Ramos (cell line): ENCODE measurements at regions not wholly inside any gene's neighbourhood (a gene's known extent, or its start where the extent isn't known, plus 50 kb on each side); places are given as distances from the start of the nearest gene placed in this dataset.

Experiments
- in situ Hi-C: fragments of 300-500 bp; cut with MboI; formaldehyde crosslinking; loops from one replicate; pipeline ENCODE4 v1.14.3; 2022; ENCODE audit warnings: low sequenced_read_pairs; ENCODE audit not compliant: unreplicated experiment

DNA sequence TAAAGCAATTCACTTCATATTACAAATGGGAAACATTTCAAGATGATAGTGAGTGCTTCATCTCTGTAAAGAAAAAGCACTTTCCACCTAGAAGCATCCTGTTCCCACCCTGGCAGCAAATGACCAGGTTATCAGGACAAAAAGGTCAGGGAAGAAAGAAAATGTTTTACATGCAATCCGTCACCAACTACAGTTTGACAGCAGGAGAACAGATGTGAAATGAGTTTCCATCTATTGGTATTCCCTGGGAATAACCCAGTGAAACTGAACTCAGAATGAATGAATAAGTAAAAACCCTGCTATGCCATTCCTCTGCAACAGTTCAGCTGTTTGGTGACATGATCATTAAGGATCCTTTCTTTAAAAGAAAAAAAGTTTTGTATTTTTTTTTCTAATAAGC is 67.6 kb downstream of the HTR1A start:
- in situ Hi-C loops, result no loop called here

DNA sequence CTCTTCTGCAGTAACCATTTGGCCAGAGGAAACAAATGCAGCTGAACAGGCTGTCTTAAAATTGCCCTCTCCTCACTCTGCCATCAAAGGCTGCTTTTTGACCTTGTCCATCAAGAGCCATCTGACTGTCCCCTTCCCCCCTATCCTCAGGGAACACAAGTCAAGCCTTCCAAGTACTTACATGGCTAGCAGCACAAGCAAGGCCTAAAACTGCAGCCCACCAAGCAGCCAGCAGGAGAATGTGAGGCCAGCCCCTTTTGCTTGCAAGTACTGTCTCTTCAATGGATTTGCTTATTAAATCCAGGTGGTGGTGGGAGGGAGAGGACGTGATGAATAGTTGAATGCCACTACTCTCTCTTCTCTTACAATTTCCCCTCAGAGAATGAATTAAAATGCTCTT is 83.5 kb downstream of the HTR1A start:
- in situ Hi-C loops, result no loop called here

DNA sequence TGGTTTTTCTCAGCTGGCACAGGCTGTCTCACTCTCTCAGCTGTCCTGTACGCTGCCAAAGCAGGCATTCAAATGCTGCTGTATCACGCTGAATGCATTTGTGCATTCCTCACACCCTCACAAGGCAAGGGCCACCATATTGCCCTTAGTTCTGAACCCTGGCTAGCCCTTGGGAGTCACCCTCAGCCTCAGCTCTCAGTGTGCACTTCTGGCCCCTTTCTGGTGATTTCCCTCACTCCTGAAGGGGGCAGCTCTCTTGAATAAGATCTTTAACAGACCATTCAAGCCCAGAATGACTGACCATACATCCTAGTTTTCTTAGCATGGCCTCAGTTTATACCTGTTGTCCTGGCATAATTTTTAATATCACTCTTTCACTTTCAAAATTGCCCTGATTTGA is 84.3 kb downstream of the HTR1A start:
- in situ Hi-C loops, result no loop called here

DNA sequence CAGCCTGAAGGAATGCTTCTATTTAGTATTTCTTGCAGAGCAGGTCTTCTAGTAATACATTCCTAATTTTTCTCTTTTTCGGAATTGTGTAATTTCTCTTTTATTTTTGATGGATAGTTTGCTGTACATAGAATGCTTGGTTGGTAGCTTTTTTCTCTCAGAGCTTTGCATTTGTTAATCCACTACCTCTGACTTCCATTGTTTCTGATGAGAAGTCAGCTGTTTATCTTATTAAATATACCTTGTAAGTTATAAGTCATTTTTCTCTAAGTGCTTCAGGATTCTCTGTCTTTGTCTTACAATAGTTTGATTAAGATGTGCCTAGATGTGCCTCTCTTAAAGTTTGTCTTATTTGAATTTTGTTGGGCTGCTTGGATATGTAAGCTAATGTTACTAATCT is 101.9 kb downstream of the HTR1A start:
- in situ Hi-C loops, result no loop called here

DNA sequence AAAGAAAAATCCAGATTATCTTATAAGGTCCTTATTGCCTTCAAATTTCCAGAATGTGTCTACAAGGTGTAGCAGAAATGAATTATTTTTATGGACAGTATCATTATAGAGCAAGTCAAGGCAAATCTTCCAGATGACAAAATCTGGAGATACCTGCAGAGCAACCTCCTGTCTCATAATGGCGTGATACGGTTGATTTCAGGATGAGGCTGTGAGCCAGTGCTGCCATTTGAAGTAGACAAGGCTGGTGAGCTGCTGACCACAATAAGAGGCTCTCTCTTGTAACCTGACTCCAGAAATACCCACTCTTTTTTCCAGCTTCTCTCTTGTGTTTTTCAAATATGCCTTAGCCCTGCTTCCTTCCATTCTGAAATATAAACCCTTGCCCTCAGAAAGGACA is 108.2 kb downstream of the HTR1A start:
- in situ Hi-C loops, result no loop called here

DNA sequence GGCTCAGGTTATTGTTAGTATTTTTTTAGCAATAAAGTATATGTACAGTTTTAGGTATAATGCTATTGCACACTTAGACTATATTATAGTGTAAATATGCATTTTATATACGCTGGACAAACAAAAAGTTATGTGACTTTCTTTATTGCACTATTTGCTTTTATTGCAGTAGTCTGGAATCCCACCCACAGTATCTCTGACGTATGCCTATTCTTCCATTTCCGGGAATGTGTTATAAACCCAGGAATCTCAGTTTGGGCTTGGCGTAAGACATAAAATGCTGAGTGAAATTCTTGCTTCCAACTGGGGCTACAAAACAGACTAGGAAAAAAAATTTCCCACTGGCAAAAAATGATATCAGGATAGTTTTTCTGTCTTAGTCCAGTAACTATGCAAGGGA is 119.1 kb downstream of the HTR1A start:
- in situ Hi-C loops, result no loop called here

DNA sequence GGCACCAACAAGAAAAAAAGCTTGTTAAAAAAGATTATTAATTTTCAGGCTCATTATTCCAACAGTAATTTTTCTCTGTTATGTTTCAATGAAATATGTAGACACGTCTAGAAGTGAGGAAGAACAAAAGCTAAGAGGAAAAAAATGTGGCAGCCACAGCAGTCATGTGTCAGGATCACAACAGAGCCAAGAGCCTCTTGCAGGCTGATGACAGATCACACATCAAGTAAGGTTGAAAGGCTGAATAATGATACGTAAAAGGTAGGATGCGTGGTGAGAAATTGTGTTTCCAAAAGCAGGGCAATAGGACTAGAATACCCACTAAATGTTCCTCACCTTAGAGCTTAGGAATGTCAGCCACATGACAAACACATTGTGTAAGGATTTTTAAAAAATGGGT is 124.8 kb downstream of the HTR1A start:
- in situ Hi-C loops, result no loop called here

DNA sequence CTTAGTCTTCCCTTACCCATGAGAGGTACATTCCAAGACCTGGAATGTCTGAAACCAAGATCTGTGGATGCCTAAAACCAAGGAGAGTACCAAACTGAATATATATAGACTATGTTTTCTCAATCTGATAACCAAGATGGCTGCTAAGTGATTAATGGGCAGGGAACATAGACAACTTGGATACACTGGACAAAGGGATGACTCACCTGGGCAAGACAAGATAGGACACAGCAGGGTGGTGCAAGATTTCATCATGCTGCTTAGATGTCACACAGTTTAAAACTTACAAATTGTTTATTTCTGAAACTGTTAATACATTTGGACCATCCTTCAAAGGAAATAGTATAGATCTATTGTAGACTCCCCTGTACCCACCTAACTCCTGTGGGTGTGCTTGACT is 130.9 kb downstream of the HTR1A start:
- in situ Hi-C loops, result no loop called here

DNA sequence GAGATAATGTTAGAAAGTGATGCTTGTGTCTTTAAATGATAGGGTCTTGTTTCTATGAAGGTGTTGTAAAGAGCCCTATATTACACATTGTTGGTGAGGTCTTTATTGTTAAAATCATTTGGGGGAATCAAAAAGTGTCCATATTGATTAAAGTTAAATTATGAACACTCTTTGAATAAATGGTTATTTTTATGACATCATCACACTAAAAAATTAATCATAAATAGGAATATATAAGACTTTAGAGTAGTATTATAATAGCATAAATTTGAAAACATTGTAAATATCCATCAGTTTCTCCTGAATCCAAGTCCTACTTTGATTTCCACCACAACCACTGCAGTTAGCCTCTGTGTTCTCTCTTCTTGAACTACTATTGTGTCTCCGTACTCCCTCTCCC is 136.3 kb downstream of the HTR1A start:
- in situ Hi-C loops, result no loop called here

DNA sequence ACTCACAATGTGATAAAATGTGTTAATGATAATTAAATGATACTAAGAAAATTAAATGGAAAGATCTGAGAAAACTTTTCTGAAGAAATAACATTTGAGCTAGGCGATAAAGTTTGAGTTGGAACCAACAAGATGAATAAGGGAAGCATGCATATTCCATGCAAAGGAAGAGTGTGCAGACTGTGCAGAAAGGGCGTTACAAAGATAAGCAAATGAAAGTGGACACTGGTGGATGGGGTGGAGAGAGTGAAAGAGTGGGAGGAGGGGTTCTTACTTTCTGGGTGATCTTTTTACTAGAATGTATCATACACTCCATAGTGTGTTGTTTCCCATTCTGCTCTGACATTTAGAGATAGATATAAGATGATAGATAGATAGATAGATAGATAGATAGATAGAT is 138.7 kb downstream of the HTR1A start:
- in situ Hi-C loops, result no loop called here

DNA sequence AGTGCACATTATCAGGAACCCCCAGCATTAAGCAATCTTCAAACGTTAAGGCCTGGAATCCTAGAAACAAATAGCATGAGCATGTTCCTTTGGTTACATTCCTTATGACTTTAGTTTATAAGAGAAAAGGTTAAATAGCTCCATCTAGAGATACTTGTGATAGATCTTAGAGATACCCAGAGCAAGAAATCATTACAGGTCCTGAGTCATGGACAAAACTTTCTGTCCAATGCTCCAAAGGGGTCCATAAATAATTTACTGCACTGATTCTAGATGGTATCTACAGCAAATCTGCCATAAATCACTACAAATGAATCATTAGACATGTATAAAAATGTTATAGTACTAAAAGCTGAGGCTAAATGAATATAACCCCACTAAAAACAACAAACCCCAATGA is 139.6 kb downstream of the HTR1A start:
- in situ Hi-C loops, result no loop called here

DNA sequence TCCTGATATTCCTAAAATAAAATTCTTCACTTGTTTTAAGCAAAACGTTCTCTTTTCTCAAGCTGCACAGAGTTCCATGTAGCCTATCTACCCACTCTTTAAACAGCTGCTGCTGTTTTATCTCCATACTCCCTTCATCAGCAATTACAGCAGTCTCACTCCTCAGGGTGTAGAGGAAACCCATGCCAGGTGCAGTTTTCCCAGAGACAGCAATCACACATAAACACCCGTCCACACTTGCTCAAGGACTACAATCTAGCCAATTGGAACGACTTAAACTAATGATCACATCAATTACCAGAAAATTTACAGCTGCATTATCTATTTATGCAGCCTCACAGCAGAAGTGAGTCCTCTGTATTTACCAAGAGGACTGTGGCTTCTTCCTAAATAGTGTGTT is 141.7 kb downstream of the HTR1A start:
- in situ Hi-C loops, result no loop called here

DNA sequence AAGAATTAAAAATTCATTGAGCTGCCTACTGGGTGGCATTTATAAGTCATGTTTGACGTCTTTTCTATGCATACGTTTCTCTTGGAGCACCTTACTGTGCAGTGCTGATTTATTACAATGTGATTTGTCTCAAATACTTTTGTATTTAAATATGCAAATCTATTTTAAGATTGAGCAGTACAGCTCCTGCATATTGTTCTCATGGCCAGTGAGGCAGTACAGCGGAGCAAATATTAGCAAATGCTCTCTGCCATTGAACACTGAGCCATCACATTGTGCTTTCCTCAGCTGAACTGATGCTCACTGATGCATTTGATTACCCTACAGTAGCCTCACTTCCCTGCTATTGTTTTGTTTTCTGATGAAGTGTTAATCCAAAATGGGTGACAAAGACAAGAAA is 149.6 kb downstream of the HTR1A start:
- in situ Hi-C loops, result no loop called here

DNA sequence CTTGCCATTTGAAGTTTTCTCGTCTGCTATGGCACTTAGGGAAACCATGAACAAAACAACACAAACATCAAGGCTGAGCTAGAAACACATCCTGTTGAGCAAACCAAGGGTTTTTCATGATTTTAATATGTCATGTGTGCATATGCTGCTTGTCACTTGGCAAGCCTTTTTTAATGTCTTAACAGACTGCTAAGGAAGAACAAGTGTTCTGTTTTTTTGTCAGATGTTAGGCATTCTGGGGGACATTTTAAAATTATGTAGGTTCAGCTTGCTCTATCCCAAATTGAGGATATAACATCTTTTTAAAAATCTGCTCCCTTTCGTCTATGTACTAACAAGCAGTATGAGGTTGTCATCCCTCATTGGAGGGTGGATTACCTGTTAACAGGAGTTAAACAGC is 150.3 kb downstream of the HTR1A start:
- in situ Hi-C loops, result no loop called here

DNA sequence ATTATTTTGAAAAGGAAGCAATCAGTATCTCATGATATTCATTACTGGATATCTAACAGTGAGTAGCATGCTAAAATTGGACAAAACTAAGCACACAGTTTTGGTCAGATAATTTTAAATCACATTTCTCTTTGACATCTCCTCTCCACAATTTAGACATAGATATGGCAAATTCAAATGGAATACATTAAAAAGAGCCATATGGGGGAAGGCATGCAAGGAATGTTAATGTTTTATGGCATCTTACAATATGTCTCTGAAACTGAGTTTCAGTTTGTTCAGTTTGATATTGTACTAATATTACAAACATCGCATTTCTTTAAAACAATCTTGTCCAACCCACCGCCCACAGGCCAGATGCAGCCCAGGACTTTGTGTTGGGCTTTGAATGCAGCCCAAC is 151.0 kb downstream of the HTR1A start:
- in situ Hi-C loops, result no loop called here

DNA sequence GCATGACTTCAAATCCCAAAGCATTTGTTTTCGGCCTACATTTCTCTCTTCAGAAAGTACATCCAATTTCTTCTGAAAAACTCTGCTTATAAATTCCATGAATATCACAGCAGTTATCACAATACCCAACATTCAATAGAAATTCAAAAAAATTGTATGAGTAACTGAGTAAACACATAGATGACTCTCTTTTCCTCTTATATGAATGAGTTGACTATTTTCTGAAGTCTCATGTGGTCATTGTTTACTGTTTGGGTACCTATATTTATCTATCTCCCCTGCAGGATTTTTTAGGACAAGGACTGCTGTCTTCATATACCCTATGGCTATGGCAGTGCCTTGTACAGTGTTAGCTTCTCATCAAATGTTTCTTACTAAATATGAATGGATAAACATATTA is 157.1 kb downstream of the HTR1A start:
- in situ Hi-C loops, result no loop called here

DNA sequence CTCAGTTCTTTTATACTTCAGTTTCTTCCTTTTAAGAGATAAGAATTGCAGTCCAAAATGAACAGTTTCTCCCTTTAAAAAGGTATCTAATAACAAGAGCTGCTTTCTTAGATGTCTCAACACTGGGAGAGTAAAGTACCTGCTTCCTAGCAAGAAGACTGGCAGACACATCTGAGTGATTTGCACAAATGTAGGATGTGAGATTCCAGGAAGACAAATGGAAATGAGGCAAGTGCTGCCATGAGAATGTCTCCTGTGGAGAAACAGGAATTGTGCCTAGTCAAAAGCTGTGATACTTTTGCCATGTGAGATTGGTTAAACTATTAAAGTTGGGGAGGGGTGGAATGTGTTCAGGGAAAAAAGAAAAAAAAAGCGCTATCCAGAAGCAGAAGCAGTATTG is 159.1 kb downstream of the HTR1A start:
- in situ Hi-C loops, result no loop called here

DNA sequence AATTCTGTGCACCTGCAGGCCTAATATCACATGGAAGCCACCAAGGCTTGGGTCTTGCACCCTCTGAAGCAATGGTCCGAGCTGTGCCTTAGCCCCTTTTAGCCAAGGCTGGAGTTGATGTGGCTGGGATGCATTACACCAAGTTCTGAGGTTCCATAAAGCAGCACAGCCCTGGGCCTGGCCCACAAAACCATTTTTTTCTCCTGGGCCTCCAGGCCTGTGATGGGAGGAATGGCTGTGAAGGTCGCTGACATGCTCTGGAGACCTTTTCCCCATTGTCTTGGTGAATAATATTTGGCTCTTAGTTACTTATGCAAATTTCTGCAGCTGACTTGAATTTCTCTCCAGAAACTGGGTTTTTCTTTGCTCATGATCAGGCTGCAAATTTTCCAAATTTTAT is 167.3 kb downstream of the HTR1A start:
- in situ Hi-C loops, result no loop called here

DNA sequence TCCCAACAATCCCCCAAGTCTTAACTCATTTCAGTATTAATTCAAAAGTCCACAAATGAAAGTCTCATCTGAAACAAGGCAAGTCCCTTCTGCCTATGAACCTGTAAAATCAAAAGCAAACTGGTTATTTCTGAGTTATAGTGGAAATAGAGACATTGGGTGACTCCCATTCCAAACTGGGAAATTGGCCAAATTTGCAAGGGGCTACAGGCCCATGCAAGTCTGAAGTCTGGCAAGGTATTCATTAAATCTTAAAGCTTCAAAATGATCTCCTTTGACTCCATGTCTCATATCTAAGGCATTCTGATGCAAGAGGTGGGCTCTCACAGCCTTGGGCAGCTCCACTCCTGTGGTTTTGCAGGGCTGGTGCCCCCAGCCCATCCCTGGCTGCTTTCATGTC is 167.9 kb downstream of the HTR1A start:
- in situ Hi-C loops, result no loop called here

DNA sequence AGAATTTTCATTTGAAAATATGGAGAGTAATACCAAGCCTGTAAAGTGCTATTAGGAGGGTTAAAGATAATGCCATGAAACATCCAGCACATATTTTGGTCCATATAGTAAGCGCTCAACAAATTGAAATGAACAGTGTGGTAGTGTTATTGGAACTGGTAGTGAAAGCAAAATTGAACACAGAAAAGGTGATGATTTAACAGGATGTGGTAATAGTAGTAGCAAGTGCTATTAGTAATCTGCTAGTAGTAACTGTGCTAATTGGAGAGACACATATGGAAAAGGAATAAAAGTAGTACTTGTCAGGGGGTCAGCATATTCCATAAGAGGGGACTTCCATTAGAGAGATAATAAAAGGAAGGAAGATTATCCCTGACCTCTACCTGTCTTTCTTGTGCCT is 187.3 kb downstream of the HTR1A start:
- in situ Hi-C loops, result no loop called here

DNA sequence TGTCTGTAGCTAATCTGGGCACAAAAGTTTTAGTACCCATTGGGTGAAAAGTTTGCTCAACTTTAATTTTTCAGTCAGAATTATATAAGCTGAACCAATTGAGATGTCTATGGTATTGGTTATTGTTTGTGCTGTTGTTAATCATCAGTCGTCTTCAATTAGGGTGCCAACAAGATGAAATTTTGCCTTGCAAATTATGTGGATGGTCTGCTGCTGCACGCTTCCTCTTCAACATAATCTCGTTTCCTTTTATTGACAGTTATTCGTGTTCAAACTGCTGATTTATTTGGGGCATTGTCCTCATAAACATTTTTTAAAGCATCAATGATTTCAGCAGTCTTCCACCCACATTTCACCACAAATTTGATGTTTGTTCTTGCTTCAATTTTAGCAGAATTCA is 194.0 kb downstream of the HTR1A start:
- in situ Hi-C loops, result no loop called here

DNA sequence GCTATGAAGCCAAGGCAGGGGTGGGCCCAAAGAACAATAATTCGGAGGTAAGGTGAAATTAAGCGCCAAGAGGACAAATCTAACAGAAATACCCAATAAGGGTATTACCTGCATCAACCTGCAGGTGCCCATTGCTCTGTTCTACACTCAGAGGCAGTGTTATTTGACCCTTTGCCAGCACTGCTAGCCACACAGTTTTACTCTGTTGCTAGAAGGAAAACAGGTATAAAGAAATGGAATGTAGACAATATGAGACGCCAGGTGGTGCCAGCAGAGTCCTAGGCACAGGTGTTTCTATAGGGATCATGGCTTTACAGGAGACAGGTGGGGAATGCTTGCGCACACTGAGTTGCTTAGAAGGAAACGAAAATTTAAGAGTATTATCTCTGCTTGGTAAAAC is 201.3 kb downstream of the HTR1A start:
- in situ Hi-C loops, result no loop called here

DNA sequence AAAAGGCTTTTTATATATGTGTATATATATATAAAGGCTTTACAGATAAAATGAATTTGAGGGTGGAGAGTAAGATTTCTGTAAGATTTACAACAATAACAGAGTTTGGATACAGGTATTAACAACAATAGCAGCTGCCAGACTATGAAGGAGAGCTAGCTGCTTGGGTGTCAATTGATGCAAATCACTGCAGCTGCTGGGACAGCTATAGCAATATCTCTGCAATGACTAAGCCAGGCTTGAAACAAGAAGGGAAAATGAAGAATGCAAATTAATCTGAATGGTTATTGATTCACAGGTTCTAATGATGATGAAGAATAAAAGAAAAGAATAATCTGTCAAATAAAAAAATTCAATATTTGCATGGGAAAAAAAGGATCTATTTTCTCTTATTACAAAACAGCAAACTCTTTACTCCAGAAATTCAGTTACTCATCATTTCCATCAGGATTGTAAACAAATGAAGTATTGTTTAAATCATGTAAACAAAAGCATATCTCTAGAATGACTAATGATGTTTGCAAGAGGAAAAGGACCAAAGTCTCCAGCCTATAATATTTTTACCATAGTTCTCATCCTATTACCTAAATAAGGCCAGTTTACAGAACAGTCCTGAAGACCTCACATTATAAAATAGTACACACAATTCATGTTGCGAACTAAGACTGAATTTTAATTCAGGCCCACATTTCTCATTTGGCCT is 219.0 kb downstream of the HTR1A start:
- in situ Hi-C loops, result no loop called here
